ENCODE measurements at regions not wholly inside any gene's neighbourhood (a gene's known extent, or its start where the extent isn't known, plus 50 kb on each side); places are given as distances from the start of the nearest gene placed in this dataset.

- TF ChIP-seq GATA2 (IDR thresholded peaks at IDR 0.05; ENCODE audit: low read depth, low read length), result no peak
- no peak for TF ChIP-seq GATA3 (IDR thresholded peaks at IDR 0.05; ENCODE audit: low read depth, low read length)
Observed at GRCh38 chr2:196271795-196272194, 100.4 kb upstream of the STK17B start.

Data from SH-SY5Y (cell line).